22Rv1 (cell line): ENCODE measurements at regions not wholly inside any gene's neighbourhood (a gene's known extent, or its start where the extent isn't known, plus 50 kb on each side); places are given as distances from the start of the nearest gene placed in this dataset.

Source experiments
- CTCF ChIP-seq: fragments of 450-650 bp; IDR thresholded peaks from 2 replicates; pipeline ENCODE4 v1.5.1; 2017; ENCODE audit warnings: mild to moderate bottlenecking
- ZFX ChIP-seq: fragments of 450-650 bp; IDR thresholded peaks from 2 replicates; pipeline ENCODE4 v1.6.1; 2017; ENCODE audit warnings: antibody characterized with exemption, borderline replicate concordance

DNA sequence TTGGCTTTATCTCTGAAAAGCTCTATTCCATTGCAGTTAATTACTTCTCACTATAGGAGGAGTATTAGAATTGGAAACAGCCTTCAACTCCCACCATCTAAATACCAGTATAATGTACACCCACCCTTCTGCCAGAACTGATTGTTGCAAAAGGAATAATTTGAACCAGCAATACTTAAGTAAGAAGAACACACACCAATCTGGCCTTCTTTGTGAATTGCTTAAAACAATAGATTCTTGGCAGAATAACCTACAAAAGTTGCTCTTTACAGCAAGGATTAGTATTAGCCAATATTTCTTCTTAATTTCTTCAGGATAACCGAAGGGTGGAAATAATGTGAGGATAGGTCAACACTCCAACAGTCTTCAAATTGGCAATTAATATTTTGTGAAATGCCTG is 54.9 kb upstream of the ADAMTS5 start:
- TF ChIP-seq CTCF (no peak), ZFX (no peak)
